Stimulated activated memory B cell treated with anti-CD40 and anti-IgM and Interleukin-4, amounts not matched to agents 10 μg/mL and 1 μg/mL and 100 μg/mL, for 72 hours (primary cell): ENCODE measurements at regions not wholly inside any gene's neighbourhood (a gene's known extent, or its start where the extent isn't known, plus 50 kb on each side); places are given as distances from the start of the nearest gene placed in this dataset.
"Not testable (repeated sequence)": the region's sequence is repeated elsewhere in the genome, so short reads cannot be mapped to it uniquely, and the experiment has no call there.

Experiments
- ATAC-seq: fragments of 150-1000 bp; cut with Tn5 transposase; 2 replicates; pipeline ENCODE4 v1.10.0; 2021
- H3K27ac Mint-ChIP-seq: one replicate; pipeline ENCODE4 v1.8.0; 2022; ENCODE audit warnings: mild to moderate bottlenecking, mixed read lengths
- H3K27me3 Mint-ChIP-seq: one replicate; pipeline ENCODE4 v1.8.0; 2022; ENCODE audit warnings: mixed read lengths
- H3K36me3 Mint-ChIP-seq: one replicate; pipeline ENCODE4 v1.8.0; 2022; ENCODE audit warnings: mixed read lengths
- H3K4me1 Mint-ChIP-seq: one replicate; pipeline ENCODE4 v1.8.0; 2022; ENCODE audit warnings: mixed read lengths
- H3K4me3 Mint-ChIP-seq: one replicate; pipeline ENCODE4 v1.8.0; 2022; ENCODE audit warnings: mild to moderate bottlenecking, moderate library complexity, mixed read lengths
- H3K9me3 Mint-ChIP-seq: one replicate; pipeline ENCODE4 v1.8.0; 2022; ENCODE audit warnings: mixed read lengths

DNA sequence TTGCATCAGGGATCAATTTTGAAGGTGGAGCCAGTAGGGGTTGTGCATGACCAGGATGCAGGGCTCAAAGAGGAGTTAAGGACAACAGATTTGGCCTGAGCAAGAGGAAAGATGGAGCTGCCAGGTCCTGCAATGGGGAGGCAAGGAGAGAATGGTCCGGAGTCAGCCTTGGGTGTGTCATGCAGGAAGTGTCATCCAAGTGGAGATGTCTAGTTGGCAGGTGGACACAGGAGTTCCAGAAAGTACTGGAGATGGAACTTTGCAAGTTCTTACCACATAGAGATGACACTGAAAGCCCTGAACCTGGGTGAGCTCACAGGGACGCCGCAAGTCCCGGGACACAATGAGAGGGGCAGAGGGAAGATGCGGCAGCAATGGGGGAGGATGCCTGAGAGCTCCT lies 525.0 kb downstream of the TP53TG3F start:
- H3K27ac Mint-ChIP-seq, ATAC-seq, H3K9me3 Mint-ChIP-seq, H3K4me1 Mint-ChIP-seq, H3K27me3 Mint-ChIP-seq, H3K4me3 Mint-ChIP-seq, H3K36me3 Mint-ChIP-seq: not testable (repeated sequence)

DNA sequence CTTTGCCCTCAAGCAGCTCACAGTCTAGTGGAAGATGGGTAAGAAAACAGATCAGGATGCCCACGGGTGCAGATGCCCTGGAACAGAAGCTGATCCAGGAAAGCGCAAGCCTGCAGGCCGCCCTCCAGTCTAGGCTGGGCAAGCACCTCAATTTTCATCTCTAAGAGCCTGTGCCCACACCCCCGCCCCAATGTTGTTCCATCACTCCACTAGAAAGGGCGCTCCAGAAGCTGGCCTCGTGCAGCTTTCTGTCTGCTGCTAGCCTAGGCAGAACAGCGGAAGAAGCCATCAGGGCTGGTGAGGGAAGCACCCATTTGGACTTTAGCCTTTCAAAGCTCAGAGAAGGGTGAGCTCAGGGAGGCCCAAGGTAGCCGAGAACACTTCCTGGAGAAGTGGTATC lies 527.1 kb downstream of the TP53TG3F start:
- H3K4me3 Mint-ChIP-seq, H3K9me3 Mint-ChIP-seq, H3K27ac Mint-ChIP-seq, H3K36me3 Mint-ChIP-seq, ATAC-seq, H3K4me1 Mint-ChIP-seq, H3K27me3 Mint-ChIP-seq: not testable (repeated sequence)

DNA sequence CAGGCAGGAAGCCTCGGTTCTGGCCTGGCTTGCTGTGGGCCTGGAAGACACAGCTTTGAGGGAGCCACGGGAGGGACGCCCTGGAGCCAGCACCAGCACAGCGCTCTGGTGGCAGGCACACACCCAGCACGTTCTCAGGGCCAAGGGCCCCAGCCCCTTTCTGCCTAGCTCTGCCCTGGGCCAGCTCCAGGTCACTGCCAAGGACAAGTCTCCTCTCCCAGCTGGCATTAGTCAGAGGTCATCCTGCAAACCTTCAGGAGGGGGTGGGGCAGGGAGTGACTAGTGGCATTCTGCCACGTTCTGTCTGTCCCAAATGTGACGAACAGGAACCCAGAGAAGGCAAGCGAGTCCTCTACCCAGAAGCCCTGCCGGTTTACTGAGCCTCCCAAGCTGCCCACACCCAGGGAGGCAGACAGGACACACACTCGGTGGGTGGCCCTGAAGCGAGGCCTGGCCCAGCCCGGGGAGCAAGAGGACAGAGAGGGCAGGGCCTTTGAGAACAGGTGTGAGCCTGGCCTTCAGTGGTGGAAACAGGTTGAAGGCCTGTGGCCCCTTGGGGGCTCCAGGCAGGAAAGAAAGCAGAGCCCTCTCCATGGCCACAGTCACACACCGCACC lies 528.0 kb downstream of the TP53TG3F start:
- not testable (repeated sequence) for H3K4me1 Mint-ChIP-seq, ATAC-seq, H3K9me3 Mint-ChIP-seq, H3K36me3 Mint-ChIP-seq, H3K4me3 Mint-ChIP-seq, H3K27me3 Mint-ChIP-seq, H3K27ac Mint-ChIP-seq

DNA sequence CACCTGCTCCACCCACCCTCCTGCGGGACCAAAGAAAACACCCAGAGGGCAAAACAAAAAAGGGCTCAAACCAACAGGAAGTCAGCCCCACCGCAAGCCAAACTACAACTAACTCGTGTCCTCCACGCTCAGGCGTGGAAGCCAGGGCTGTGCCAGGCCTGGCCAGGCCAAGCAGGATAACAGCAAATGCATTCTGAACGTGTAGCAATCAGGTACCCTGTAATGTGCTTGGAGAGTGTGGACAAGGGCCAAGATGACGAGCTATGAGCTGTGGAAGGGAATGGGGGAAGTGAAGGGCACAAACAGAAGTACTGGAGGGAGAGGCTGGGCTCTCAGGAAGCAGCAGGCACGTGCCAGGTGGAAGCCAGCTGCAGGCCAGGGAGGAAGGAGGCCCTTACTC lies 528.6 kb downstream of the TP53TG3F start:
- not testable (repeated sequence) for H3K36me3 Mint-ChIP-seq, H3K27ac Mint-ChIP-seq, H3K4me3 Mint-ChIP-seq, H3K9me3 Mint-ChIP-seq, H3K27me3 Mint-ChIP-seq, H3K4me1 Mint-ChIP-seq, ATAC-seq

DNA sequence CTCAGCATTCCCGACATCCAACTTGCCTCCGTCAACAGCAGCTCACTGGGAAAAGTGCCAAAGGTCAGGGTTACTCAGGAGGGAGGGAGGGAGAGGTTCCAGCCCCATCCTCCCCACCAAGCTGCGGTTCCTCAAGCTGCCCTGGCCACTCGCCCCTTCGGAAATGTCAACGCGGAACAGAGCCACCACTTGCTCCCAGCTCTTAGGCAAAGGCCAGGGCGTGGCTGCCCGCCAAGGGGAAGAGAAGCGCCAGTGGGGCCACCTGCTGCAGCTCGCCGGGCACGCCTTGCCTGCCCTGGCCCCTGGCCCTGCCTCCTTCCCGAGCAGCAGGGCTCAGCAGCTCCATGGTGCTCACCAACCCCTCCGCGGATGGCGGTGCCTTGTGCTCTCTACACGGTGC lies 531.1 kb downstream of the TP53TG3F start:
- not testable (repeated sequence) for H3K27me3 Mint-ChIP-seq, H3K4me1 Mint-ChIP-seq, H3K9me3 Mint-ChIP-seq, H3K27ac Mint-ChIP-seq, H3K4me3 Mint-ChIP-seq, H3K36me3 Mint-ChIP-seq, ATAC-seq

DNA sequence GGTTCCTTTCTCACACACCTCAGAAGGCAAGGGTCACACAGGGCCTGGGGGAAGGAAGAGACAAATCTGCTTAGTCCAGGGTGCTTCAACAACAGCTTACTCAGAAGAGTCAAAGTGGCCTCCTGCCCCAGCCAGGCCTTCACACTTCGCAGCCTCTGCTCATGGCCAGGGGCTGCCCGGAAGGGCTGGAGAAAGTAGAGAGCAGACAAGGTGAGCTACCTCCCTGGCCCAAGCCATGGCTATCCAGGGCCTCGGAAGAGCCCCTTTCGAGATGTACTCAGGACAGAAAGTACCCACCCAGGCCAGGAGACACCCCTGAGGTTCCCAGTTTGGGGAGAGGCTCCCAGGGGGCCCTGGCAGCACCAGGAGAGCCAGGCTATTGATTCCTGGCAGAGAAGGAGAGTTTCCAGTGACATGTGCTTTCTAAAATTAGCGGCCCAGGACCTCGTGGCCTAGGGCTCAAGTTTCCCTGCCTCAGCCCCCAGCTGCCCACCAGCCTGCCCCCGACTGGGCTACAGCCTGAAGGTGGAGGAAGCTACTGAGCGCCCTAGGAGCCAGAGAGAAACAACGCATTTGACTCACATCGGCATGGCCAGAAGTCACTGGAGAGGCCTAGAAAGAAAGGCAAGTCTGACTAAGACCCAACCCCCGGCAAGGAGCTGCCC lies 533.2 kb downstream of the TP53TG3F start:
- not testable (repeated sequence) for H3K4me1 Mint-ChIP-seq, H3K27ac Mint-ChIP-seq, H3K27me3 Mint-ChIP-seq, H3K9me3 Mint-ChIP-seq, H3K4me3 Mint-ChIP-seq, ATAC-seq, H3K36me3 Mint-ChIP-seq

DNA sequence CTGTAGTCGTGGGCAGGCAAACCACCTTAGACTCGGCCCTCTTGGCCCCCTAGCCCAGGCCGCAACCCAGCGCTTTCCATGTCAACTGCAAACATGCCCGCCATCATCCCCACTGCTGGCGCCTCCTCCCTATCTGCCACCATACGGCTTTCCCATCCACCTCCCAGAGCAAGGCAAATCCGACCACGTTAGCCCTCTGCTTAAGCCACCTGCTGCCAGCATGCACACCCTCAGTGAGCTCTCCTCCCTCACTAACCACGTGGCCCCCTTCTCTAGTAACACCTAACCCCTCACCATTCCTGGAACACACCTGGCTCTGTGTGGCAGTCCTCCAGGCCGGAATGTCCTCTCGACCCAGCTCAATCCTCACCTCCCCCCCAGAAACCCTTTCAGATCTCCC lies 534.8 kb downstream of the TP53TG3F start:
- not testable (repeated sequence) for H3K27ac Mint-ChIP-seq, H3K4me1 Mint-ChIP-seq, H3K36me3 Mint-ChIP-seq, ATAC-seq, H3K27me3 Mint-ChIP-seq, H3K9me3 Mint-ChIP-seq, H3K4me3 Mint-ChIP-seq

DNA sequence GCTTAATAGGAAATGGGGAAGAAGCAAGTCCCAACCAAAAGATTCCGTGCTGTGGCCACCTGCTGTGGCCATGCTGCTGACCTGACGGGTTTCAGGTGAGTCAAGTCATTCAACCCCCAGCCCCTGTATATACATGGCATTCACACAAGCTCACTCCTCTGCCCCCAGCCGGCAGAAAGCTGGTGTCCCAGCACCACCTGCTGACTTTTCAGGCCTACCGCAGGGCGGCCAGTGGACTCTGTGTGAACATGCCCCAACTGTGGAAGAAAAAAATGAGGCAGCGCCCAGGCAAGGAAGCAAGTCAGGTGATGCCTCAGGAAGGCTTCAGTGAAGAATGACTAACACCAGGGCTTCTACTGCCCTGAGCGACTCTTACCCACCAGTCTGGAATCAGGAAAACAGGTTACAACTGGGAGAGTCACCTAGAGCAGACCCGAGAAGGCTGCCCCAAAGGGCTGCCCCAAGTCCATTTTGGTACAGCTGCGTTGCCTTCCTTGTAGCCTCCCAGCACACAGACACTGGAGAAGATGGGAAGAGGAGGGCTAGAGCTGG lies 536.5 kb downstream of the TP53TG3F start:
- H3K27me3 Mint-ChIP-seq, ATAC-seq, H3K4me1 Mint-ChIP-seq, H3K9me3 Mint-ChIP-seq, H3K36me3 Mint-ChIP-seq, H3K4me3 Mint-ChIP-seq, H3K27ac Mint-ChIP-seq: not testable (repeated sequence)

DNA sequence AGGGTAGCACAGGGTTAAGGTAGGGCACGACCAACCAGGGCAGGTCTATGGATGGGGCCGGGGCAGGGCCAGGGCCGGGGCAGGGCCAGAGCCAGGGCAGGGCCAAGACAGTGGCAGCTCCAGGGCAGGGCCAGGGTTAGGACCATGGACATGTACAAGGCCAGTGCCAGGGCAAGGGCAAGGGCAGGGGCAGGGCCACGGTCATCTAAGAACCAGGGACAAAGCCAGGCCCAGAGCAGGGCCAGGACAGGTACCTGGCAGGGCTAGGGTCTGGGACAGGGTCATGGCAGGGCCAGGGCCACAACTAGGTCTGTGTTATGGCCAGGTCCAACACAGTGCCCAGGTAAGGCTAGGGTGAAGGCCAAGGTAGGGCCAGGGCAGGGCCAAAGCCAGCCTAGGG lies 541.8 kb downstream of the TP53TG3F start:
- not testable (repeated sequence) for ATAC-seq, H3K9me3 Mint-ChIP-seq, H3K27ac Mint-ChIP-seq, H3K4me3 Mint-ChIP-seq, H3K27me3 Mint-ChIP-seq, H3K4me1 Mint-ChIP-seq, H3K36me3 Mint-ChIP-seq

DNA sequence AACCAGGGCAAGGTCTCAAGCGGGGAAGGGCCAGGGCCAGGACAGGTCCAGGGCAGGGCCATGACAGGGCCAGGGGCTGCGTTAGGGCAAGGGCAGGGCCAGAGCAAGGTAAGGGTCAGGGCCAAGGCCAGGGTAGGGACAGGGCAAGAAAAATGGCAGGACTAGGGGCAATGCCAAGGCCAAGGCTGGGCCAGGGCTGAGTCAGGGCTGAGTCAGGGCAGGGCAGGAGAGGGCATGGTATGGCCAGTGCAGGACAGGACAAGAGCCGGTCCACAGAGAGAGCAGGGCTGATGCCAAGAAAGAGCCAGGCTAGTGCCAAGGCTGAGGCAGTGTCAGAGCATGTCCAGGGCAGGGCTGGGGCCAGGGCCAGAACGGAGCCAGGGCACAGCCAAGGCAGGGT lies 542.5 kb downstream of the TP53TG3F start:
- H3K27me3 Mint-ChIP-seq, H3K27ac Mint-ChIP-seq, ATAC-seq, H3K4me1 Mint-ChIP-seq, H3K9me3 Mint-ChIP-seq, H3K36me3 Mint-ChIP-seq, H3K4me3 Mint-ChIP-seq: not testable (repeated sequence)

DNA sequence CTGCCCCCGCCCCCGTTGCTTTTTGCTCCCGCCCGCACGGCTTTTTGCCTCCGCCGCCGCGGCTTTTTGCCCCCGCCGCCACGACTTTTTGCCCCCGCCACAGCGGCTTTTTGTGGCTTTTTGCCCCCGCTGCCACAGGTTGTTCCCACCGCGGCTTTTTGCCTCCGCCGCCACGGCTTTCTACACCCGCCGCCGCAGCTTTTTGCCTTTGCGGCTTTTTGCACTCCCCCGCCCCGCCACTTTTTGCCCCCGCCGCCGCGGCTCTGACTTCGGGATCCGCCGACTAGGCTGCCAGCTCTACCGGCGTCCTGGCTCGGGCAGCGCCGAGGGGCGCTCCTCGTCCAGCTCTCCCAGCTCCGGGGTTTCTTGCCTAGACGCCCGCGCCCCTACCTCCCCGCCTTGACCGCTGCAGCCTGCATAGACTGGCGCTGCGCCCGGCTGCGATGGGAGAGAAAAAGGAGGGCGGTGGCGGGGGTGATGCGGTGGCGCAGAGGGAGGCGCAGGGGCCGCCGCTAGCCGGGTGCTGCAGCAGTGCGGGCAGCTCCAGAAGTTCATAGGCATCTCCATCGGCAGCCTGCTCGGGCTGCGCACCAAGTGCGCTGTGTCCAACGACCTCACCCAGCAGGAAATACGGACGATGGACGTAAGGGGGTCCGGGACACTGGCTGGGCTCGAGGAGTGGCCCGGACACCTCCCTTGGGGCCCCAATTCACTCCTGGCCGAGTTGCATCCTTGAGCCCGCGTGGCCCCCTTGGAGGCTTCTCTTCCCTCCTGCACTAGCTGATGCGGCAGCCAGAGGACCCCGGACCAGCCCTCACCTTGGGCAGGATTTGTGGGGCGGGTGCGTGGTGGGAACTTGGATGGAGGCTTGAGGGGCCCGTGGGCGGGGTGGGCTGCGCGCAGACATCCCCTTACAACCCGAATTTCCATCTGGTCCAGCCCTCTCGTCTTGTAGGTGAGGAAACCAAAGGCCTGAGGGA lies 555.7 kb downstream of the TP53TG3F start:
- not testable (repeated sequence) for H3K27ac Mint-ChIP-seq, H3K36me3 Mint-ChIP-seq, ATAC-seq, H3K4me1 Mint-ChIP-seq, H3K27me3 Mint-ChIP-seq, H3K4me3 Mint-ChIP-seq, H3K9me3 Mint-ChIP-seq

DNA sequence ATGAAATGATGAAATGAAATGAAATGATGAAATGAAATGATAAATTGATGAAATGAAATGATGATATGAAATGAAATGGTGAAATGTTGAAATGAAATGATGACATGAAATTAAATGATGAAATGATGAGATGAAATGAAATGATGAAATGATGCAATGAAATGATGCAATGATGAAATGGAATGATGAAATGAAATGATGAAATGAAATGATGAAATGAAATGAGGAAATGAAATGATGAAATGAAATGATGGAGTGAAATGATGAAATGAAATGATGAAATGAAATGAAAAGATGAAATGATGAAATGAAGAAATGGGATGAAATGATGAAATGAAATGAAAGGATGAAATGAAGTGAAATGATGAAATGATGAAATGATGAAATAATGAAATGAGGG lies 558.9 kb downstream of the TP53TG3F start:
- H3K27ac Mint-ChIP-seq, H3K4me1 Mint-ChIP-seq, H3K27me3 Mint-ChIP-seq, ATAC-seq, H3K36me3 Mint-ChIP-seq, H3K4me3 Mint-ChIP-seq: not testable (repeated sequence)
- peaks cover 11% of the 10 kb centered on the region for H3K9me3 Mint-ChIP-seq

DNA sequence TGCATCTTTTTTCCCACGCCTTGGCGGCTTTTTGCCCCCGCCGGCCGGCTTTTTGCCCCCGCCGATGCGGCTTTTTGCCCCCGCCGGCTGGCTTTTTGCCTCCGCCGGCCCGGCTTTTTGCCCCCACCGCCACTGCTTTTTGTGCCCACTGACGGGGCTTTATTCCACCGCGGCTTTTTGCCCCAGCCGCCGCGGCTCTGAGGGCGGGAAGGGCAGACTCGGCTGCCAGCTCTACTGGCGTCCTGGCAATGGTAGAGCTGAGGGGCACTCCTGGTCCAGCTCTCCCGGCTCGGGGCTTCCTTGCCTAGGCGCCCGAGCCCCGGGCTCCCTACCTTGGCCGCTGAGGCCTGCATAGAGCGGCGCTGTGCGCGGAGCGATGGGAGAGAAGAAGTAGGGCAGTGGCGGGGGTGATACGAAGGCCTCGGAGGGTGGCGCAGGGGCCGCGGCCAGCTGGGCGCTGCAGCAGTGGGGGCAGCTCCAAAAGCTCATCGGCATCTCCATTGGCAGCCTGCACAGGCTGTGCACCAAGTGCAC lies 591.4 kb downstream of the TP53TG3F start:
- no peaks in the 10 kb centered on the region for H3K27me3 Mint-ChIP-seq
- peaks cover 8% of the 10 kb centered on the region for H3K36me3 Mint-ChIP-seq

DNA sequence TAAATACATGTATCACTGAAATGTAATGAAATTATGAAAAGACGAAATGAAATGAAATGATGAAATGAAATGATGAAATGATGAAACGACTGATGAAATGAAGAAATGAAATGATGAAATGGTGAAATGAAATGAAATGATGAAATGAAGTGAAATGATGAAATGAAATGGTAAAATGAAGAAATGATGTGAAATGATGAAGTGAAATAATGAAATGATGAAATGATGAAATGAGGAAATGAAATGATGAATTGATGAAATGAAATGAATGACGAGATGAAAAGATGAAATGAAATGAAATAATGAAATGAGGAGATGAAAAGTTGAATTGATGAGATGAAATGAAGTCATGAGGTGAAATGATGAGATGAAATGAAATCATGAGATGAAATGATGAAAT lies 594.7 kb downstream of the TP53TG3F start:
- no peak overlapping the region for H3K27ac Mint-ChIP-seq
- no peak overlapping the region for H3K4me3 Mint-ChIP-seq
- no peaks in the 10 kb centered on the region for H3K4me1 Mint-ChIP-seq
- peaks cover 8% of the 10 kb centered on the region for H3K36me3 Mint-ChIP-seq
- ATAC-seq, result no peak
- no peaks in the 10 kb centered on the region for H3K27me3 Mint-ChIP-seq
- H3K9me3 Mint-ChIP-seq, result peaks cover 14% of the 10 kb centered on the region

More for the DNA sequence above, 591.4 kb downstream of the TP53TG3F start:
- Mint-ChIP-seq H3K9me3 (peaks cover 14% of the 10 kb centered on the region), H3K27ac (no peak overlapping the region), H3K4me3 (no peak overlapping the region), H3K4me1 (no peaks in the 10 kb centered on the region)
- ATAC-seq, result no peak

DNA sequence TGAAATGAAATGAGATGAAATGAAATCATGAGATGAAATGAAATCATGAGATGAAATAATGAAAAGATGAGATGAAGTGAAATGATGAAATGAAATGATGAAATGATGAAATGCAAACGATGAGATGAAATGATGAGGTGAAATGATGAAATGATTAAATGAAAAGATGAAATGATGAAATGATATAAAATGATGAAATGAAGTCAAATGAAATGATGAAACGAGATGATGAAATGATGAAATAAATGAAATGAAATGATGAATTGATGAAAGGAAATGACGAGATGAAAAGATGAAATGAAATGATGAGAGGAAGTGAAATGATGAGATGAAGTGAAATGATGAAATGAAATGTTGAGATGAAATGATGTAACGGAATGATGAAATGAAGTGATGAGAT lies 595.6 kb downstream of the TP53TG3F start:
- Mint-ChIP-seq H3K4me3 (no peak overlapping the region), H3K27ac (no peak overlapping the region), H3K9me3 (peaks cover 14% of the 10 kb centered on the region), H3K36me3 (peaks cover 8% of the 10 kb centered on the region), H3K4me1 (no peaks in the 10 kb centered on the region), H3K27me3 (no peaks in the 10 kb centered on the region)
- no peak for ATAC-seq
